ENCODE measurements at regions not wholly inside any gene's neighbourhood (a gene's known extent, or its start where the extent isn't known, plus 50 kb on each side); places are given as distances from the start of the nearest gene placed in this dataset.

GRCh38 chr4:12884846-12885796 lies 599.0 kb downstream of the RAB28 start:
- TF ChIP-seq CTCF (IDR thresholded peaks at IDR 0.05) (no peak), POLR2A (IDR thresholded peaks at IDR 0.05) (no peak)
